HG03135 (cell line): ENCODE measurements at regions not wholly inside any gene's neighbourhood (a gene's known extent, or its start where the extent isn't known, plus 50 kb on each side); places are given as distances from the start of the nearest gene placed in this dataset.

ENCODE experiments used
- ATAC-seq: cut with Tn5 transposase; IDR thresholded peaks from one replicate; pipeline ENCODE4 v1.9.1; 2021; ENCODE audit warnings: mild to moderate bottlenecking, moderate library complexity; ENCODE audit not compliant: unreplicated experiment

GRCh38 chr10:128543151-128543550 lies 416.9 kb upstream of the MKI67 start:
- no peak for ATAC-seq

- no peak for ATAC-seq
Measured at GRCh38 chr10:128545216-128545615, 419.0 kb upstream of the MKI67 start.

DNA sequence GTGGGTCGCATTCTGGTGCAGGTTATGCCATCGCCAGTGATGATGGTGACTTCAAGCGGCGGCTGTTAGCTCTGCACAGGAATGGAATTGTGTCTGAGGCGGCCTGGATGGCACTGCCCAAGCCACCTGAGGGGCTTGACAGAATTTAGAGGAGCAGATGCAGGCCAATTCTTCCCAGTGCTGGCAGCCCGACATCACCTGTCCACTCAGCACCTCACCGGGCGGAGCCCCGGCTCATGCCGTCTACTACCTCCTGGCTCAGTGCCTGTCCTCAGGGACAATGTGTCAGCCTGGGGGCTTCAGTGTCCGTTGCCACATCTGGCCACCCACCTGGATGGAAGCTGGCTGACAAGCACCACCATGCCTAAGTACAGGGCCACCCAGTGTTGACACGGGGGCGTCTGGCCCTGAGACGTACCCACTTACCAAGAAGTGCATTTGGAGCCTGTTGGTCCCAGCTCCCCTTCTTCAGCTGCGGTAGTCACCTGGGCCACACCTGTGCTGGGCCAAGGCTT lies 420.5 kb upstream of the MKI67 start:
- ATAC-seq: no peak

- no peak for ATAC-seq
Measured at GRCh38 chr10:128549101-128549608, 422.9 kb upstream of the MKI67 start.

DNA sequence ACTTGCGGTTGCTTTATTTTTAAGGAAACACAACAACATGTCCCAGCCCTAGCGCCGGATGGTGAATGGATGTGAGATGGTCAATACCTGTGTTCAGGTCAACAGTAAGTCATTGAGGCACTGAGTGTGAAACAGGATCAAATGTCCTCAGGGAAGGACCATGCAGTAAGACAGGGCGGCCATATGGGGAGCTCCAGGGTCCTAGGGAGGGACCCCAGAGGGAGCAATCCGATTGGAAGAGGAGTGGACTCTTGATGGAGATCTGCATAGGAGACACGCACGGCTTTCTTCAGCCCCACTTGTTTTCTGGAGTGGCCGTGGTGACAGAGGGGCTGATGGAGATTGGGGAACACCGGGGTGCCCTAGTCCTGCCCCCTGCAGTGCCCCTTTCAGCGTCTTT lies 423.8 kb upstream of the MKI67 start:
- ATAC-seq: no peak

DNA sequence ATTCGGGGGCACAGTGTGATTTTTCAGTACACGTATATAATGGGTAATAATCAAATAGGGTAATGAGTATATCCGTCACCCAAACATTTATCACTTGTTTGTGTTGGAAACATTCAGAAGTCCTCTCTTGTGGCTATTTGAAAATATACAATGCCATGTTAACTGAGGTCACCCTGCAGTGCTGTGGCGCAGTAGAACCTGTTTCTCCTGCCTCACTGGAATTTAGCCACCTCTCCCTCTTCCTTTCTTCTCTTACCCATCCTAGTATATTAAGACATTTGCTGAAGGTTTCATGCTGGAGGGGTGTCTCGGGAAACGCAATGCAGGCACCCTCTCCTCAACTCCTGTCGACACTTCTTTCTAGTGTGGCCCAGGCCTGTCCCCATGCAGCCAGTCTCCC lies 425.3 kb upstream of the MKI67 start:
- ATAC-seq: no peak

- no peak for ATAC-seq
Measured at GRCh38 chr10:128553755-128554154, 427.5 kb upstream of the MKI67 start.

GRCh38 chr10:128556182-128557110 lies 430.2 kb upstream of the MKI67 start:
- no peak for ATAC-seq

DNA sequence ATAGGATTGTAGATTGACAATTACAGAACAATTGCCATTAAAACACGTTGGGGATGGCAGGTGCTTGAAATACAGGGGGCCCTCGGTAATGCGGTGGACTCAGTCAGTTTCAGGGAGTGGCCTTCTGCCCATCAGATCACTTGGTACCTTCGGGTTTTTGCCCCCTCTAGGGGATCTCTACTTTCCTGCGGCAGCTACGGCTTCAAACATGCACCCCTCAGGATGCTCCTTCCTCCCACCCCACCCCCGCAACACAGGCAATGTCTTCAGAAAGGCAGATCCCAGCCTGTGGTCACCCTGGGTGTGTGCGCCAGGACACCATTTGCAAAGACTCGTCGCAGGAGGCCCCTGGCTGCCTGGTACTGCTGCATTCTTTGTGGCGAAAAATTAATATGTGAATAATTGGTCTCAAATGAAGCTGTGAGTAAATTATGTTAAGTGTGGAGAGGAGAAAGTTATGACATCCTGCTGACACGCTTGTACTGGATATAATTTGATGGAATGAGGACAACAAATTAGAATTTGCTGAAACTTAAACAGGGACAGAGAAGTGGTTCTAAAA lies 431.0 kb upstream of the MKI67 start:
- no peak for ATAC-seq

DNA sequence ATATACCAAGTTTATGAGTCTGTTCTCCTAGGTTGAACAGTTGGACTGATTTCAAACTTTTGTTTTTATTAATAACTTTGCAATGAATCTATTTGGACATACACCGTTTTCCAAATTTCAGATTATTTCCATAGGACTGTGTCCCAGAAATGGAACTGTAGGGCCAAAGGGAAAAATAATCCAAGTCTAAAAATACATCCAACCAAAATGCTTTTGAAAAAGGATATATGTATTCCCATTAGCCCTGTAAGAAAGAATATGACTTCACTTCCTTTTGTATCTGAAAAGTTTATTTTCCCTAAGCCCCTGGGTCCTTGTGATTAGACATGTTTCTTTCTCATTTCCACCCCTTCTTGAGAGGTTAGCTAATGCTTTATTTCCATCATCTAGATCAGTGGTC lies 434.2 kb upstream of the MKI67 start:
- no peak for ATAC-seq

DNA sequence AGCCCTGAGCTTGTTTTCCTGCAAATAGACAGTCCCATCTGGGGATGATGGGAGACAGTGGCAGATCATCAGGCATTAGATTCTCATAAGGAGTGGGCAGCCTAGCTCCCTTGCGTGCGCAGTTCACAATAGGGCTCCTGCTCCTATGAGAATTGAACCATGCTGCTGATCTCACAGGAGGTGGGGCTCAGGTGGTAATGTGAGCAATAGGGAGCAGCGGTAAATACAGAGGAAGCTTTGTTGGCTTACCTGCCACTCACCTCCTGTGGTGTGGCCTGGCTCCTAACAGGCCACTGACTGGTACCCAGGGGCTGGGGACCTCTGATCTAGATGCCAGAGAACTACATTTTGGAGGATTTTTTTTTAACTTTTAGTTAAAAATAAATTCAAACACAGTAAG lies 434.8 kb upstream of the MKI67 start:
- ATAC-seq: no peak

GRCh38 chr10:128563387-128563786 lies 437.2 kb upstream of the MKI67 start:
- no peak for ATAC-seq

GRCh38 chr10:128563904-128564303 lies 437.7 kb upstream of the MKI67 start:
- ATAC-seq: no peak

GRCh38 chr10:128566361-128566968 lies 440.2 kb upstream of the MKI67 start:
- no peak for ATAC-seq

DNA sequence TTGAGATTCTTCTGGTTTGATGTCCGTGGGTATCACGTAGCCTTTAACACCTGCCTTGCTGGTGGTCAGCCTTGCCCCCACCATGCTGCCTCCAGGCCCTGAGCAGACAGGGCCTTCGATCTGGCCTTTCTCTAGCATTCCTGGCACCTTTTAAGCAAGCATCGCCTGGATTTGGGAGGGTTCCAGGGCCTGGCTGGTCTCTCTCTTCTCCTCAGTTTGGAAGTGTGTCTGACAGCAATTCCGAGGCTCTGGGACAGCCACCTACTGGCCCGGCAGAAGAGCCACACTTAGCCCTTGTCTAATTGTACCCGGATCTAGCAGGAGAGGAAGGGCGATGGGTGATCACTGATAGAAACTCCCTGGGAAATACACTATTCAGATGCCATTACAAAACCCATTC lies 441.3 kb upstream of the MKI67 start:
- ATAC-seq: no peak

DNA sequence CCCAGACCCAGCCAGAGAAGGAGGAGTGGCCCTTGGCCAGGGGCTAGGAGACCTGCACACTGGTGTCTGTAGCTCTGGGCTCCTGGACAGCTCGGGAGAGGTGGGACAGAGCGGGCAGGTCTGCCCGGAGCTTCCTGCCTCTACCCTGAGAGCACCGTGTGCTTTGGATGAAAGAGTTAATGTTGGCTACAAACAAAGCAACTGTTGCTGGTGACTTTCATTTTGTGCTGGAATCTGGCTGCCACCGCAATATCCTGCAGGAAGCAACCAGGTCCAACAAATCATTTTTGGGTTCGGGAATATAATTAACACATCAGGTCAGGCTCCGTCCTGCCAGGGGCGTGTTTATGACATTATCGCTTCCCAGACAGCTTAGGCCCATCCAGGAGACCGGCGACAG lies 441.8 kb upstream of the MKI67 start:
- ATAC-seq: no peak

DNA sequence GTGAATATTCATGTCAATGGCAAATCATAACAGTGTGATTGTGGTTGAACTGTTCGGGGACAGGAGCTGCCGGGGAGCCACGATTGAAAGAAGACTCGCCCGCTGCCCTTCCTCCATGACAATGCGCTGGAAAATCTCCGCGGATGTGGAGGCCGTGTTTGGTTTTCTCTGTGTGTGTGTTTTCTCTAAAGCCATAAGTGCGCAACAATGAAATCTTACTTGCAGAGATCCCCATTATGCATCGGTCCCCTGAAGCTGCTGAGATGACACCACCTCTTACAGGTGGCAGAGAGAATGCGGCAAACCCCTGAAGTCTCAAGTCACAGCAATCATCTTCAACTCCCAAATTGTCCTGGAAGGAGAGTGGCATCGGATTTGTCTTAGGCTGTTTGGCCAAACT lies 442.3 kb upstream of the MKI67 start:
- ATAC-seq: no peak

GRCh38 chr10:128568990-128569945 lies 443.0 kb upstream of the MKI67 start:
- no peak for ATAC-seq

GRCh38 chr10:128570319-128570995 lies 444.2 kb upstream of the MKI67 start:
- no peak for ATAC-seq

DNA sequence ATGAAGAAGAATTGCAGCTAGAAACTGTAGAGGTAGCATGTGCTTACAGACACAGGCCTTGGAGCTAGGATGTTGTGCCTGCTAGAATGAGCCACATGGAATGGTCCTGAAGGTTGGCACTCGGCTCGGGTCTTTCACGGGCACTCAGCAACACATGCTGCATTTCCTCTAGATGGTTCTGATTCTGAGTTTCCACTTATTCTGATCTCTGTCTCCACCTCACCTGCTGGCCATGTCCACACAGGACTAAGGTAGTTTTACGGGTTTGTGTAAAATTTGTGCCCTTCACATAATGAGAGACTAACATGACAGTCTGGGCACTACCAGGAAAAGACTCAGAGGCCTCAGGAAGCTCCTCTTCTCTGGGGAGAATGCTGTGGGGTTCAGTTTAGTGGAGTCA lies 444.8 kb upstream of the MKI67 start:
- no peak for ATAC-seq
